GM23248 (cell line): ENCODE measurements at regions not wholly inside any gene's neighbourhood (a gene's known extent, or its start where the extent isn't known, plus 50 kb on each side); places are given as distances from the start of the nearest gene placed in this dataset.

ENCODE experiments used
- EZH2 ChIP-seq: fragments of 200-600 bp; sonication (generic); IDR thresholded peaks from 2 replicates; pipeline ENCODE4 v1.6.1; 2018; ENCODE audit warnings: antibody characterized with exemption, mild to moderate bottlenecking; ENCODE audit not compliant: insufficient read depth, poor library complexity, severe bottlenecking
- EZH2phosphoT487 ChIP-seq: fragments of 200-600 bp; sonication (generic); IDR thresholded peaks from 2 replicates; pipeline ENCODE4 v1.6.1; 2018; ENCODE audit warnings: antibody characterized with exemption, moderate library complexity, mild to moderate bottlenecking, low read depth; ENCODE audit not compliant: insufficient read depth

- no peak for TF ChIP-seq EZH2
- no peak for TF ChIP-seq EZH2phosphoT487
Measured at GRCh38 chr3:95905182-95905581, 909.2 kb upstream of the EPHA6 start.
